DMS53 treated with DMSO at 0.1 percent for 48 hours (cell line): ENCODE measurements at regions not wholly inside any gene's neighbourhood (a gene's known extent, or its start where the extent isn't known, plus 50 kb on each side); places are given as distances from the start of the nearest gene placed in this dataset.
"Not testable (repeated sequence)": the region's sequence is repeated elsewhere in the genome, so short reads cannot be mapped to it uniquely, and the experiment has no call there.

Experiments
- DNase-seq: peaks from one replicate; lab custom pipeline; 2025; ENCODE audit not compliant: unreplicated experiment; lab: John Stamatoyannopoulos, UW

- no peak for DNase-seq
Measured at GRCh38 chr7:84738583-84739150, 448.2 kb downstream of the SEMA3D start.

GRCh38 chr7:84735677-84736076, 451.2 kb downstream of the SEMA3D start:
- no peak for DNase-seq

GRCh38 chr7:84735011-84735410, 451.8 kb downstream of the SEMA3D start:
- DNase-seq: no peak

- not testable (repeated sequence) for DNase-seq
Measured at GRCh38 chr7:84733976-84734375, 452.9 kb downstream of the SEMA3D start.

GRCh38 chr7:84730864-84731263, 456.0 kb downstream of the SEMA3D start:
- DNase-seq: not testable (repeated sequence)

GRCh38 chr7:84729284-84729683, 457.6 kb downstream of the SEMA3D start:
- DNase-seq: no peak

- no peak for DNase-seq
Measured at GRCh38 chr7:84722734-84723133, 464.1 kb downstream of the SEMA3D start.

GRCh38 chr7:84722086-84722485, 464.8 kb downstream of the SEMA3D start:
- no peak for DNase-seq

- DNase-seq: no peak
Measured at GRCh38 chr7:84720456-84721097, 466.3 kb downstream of the SEMA3D start.

GRCh38 chr7:84714765-84715164, 472.1 kb downstream of the SEMA3D start:
- peak; percentile 75 for DNase-seq

- DNase-seq: no peak
Measured at GRCh38 chr7:84712374-84713121, 474.3 kb downstream of the SEMA3D start.

- DNase-seq: not testable (repeated sequence)
Measured at GRCh38 chr7:84710538-84710937, 476.3 kb downstream of the SEMA3D start.

- no peak for DNase-seq
Measured at GRCh38 chr7:84705706-84706105, 481.1 kb downstream of the SEMA3D start.

GRCh38 chr7:84705079-84705478, 481.8 kb downstream of the SEMA3D start:
- DNase-seq: peak; percentile 20

- DNase-seq: no peak
Measured at GRCh38 chr7:84704380-84704779, 482.5 kb downstream of the SEMA3D start.

- peak; percentile 94 for DNase-seq
Measured at GRCh38 chr7:84701524-84702306, 485.1 kb downstream of the SEMA3D start.

GRCh38 chr7:84700563-84701370, 486.1 kb downstream of the SEMA3D start:
- no peak for DNase-seq

GRCh38 chr7:84697506-84697905, 489.4 kb downstream of the SEMA3D start:
- DNase-seq: no peak

GRCh38 chr7:84693483-84693882, 493.4 kb downstream of the SEMA3D start:
- DNase-seq: no peak

GRCh38 chr7:84688671-84689070, 494.1 kb upstream of the SEMA3A start:
- DNase-seq: no peak

- no peak for DNase-seq
Measured at GRCh38 chr7:84686373-84686772, 491.8 kb upstream of the SEMA3A start.
